Psoas muscle (tissue), 7 donors: ENCODE measurements at regions not wholly inside any gene's neighbourhood (a gene's known extent, or its start where the extent isn't known, plus 50 kb on each side); places are given as distances from the start of the nearest gene placed in this dataset.
"Not testable (repeated sequence)": the region's sequence is repeated elsewhere in the genome, so short reads cannot be mapped to it uniquely, and the experiment has no call there.

Source experiments
- ATAC-seq, 4 donors: fragments of 200-7000 bp; cut with Tn5 transposase; one replicate each; pipeline ENCODE4 v1.9.1; 2020; ENCODE audit warnings: moderate library complexity in 3 of 4, mild to moderate bottlenecking in 2 of 4
- DNase-seq, 2 donors: peaks; one replicate each; pipeline ENCODE4 v3.0.0-alpha.2; 2020
- H3K27ac ChIP-seq: fragments of 200-600 bp; one replicate; pipeline ENCODE4 v1.8.0; 2022
- H3K27me3 ChIP-seq, 3 donors: fragments of 200-600 bp in 1 of 3; one replicate each; pipeline versions ENCODE4 v1.6.1 to v1.8.0; 2013 to 2022; ENCODE audit warnings: low read length in 2 of 3, mild to moderate bottlenecking in 2 of 3, moderate library complexity in 1 of 3; ENCODE audit not compliant: insufficient read depth in 3 of 3
- H3K36me3 ChIP-seq, 2 donors: fragments of 200-600 bp in 1 of 2; one replicate each; pipeline versions ENCODE4 v1.6.1 to v1.8.0; 2013 to 2022; ENCODE audit warnings: low read depth in 1 of 2, mild to moderate bottlenecking in 1 of 2, moderate library complexity in 1 of 2; ENCODE audit not compliant: insufficient read depth in 1 of 2
- H3K4me1 ChIP-seq: fragments of 200-600 bp; one replicate; pipeline ENCODE4 v1.8.0; 2022
- H3K4me3 ChIP-seq: fragments of 200-600 bp; one replicate; pipeline ENCODE4 v1.8.0; 2022; ENCODE audit warnings: mild to moderate bottlenecking
- H3K9me3 ChIP-seq: fragments of 200-600 bp; one replicate; pipeline ENCODE4 v1.8.0; 2022
- CTCF ChIP-seq: fragments of 200-600 bp; IDR thresholded peaks from one replicate; pipeline ENCODE4 v1.8.0; 2022; ENCODE audit warnings: antibody characterized with exemption
- WGBS, 3 donors: extraction: QIAGEN DNeasy Blood & Tissue Kit; methylation state at CpG; one replicate each; pipeline versions ENCODE4 v1.1.6 to v1.1.7; 2013; 5-methylcytosine and 5-hydroxymethylcytosine counted together
- intact Hi-C, 2 donors: fragments of 100-400 bp; cut with DNase I; formaldehyde crosslinking; loops; one replicate each; pipeline versions ENCODE4 v1.11.0 to v1.14.2; 2022
- donor health status: healthy with polysubstance abuse.
- donor health status: DM: no; HTN: no; CAD: no; lungs with moderate emphysema.
- donor health status: Bipolar disorder and iron deficiency.
- donor health status: healthy.
- donor health status: DM: yes; HTN: yes; CAD: no.
- donor health status: DM: no; HTN: no; CAD: no.
- donor health status: DM: yes; HTN: yes; CAD: no.

GRCh38 chr6:144482142-144482541 is 197.0 kb downstream of the UTRN start:
- ATAC-seq (peak; percentile 27 to 57 (median 54)), DNase-seq (peak; percentile 74 to 83)
- Histone ChIP-seq H3K27me3 (no peaks in the 10 kb centered on the region), H3K27ac (no peak overlapping the region), H3K9me3 (no peaks in the 10 kb centered on the region), H3K4me3 (no peak overlapping the region), H3K36me3 (peaks cover 3 to 39% of the 10 kb centered on the region in 2 donors), H3K4me1 (peaks cover 32% of the 10 kb centered on the region)
- peak; percentile 60 for TF ChIP-seq CTCF
- 3 to 13% (median 4%) methylated on average over 4 of the region's 4 CpGs for WGBS, 3 donors
- intact Hi-C loops: loop anchor here (1.0 to 10.0 kb wide), 3 partner anchors 266 to 377 kb away; no protein-coding TSS in a partner anchor

DNA sequence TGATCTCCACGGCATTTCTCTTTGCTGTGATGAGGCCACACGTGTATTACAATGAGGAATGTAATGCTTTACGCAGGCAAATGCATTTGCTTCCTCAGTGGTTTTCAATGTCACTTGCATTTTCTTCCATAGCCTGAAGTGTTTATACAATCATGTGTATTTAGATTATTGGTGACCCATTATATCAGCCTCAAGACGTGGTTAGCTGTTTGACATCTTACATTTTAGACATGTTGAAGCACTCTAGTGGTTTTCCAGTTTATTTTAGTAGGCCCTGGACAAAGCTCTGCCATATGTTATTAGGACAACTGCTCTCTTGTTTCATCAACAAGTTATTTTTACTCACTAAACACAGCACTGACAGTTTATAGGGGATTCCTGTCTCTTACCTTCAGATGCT is 200.4 kb downstream of the UTRN start:
- ATAC-seq (peak in 2 of 4 donors; percentile 36 to 47), DNase-seq (no peak)
- H3K27ac ChIP-seq: no peak overlapping the region
- 75 to 84% (median 80%) methylated on average over 4 of the region's 4 CpGs for whole genome bisulfite sequencing, 3 donors
- no peak for TF ChIP-seq CTCF
- no peak overlapping the region for H3K4me3 ChIP-seq
- H3K4me1 ChIP-seq: peaks cover 5% of the 10 kb centered on the region
- intact Hi-C loops: loop anchor here in 1 of 2 donors (10.0 kb wide), 1 partner anchor 381 kb away; no protein-coding TSS in a partner anchor
- no peaks in the 10 kb centered on the region for H3K27me3 ChIP-seq
- H3K36me3 ChIP-seq: peaks cover 5 to 66% of the 10 kb centered on the region in 2 donors
- no peaks in the 10 kb centered on the region for H3K9me3 ChIP-seq

DNA sequence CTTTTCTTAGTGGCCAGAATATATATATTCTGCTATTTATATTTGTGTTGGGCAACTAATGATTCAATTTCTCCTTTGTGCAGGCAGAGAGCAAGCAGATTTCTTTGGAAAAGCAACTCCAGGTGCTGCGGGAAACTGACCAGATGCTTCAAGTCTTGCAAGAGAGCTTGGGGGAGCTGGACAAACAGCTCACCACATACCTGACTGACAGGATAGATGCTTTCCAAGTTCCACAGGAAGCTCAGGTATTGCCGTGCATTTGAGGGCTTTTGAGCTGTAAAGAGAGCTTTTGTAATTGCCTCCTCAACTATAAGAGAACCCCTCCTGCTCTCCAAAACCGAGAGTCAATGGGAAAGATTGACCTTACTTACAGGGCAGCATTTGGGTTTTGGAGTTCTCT is 203.5 kb downstream of the UTRN start:
- WGBS, 3 donors: 91 to 95% (median 91%) methylated on average over 3 of the region's 3 CpGs
- ATAC-seq (no peak), DNase-seq (no peak)
- no peak for TF ChIP-seq CTCF
- H3K4me1 ChIP-seq: peaks cover 5% of the 10 kb centered on the region
- peaks cover 9 to 92% of the 10 kb centered on the region in 2 donors for H3K36me3 ChIP-seq
- H3K27me3 ChIP-seq: no peaks in the 10 kb centered on the region
- no peak overlapping the region for H3K4me3 ChIP-seq
- H3K27ac ChIP-seq: no peak overlapping the region
- no peaks in the 10 kb centered on the region for H3K9me3 ChIP-seq
- intact Hi-C loops: loop anchor here in 1 of 2 donors (10.0 kb wide), 1 partner anchor 384 kb away; no protein-coding TSS in a partner anchor

DNA sequence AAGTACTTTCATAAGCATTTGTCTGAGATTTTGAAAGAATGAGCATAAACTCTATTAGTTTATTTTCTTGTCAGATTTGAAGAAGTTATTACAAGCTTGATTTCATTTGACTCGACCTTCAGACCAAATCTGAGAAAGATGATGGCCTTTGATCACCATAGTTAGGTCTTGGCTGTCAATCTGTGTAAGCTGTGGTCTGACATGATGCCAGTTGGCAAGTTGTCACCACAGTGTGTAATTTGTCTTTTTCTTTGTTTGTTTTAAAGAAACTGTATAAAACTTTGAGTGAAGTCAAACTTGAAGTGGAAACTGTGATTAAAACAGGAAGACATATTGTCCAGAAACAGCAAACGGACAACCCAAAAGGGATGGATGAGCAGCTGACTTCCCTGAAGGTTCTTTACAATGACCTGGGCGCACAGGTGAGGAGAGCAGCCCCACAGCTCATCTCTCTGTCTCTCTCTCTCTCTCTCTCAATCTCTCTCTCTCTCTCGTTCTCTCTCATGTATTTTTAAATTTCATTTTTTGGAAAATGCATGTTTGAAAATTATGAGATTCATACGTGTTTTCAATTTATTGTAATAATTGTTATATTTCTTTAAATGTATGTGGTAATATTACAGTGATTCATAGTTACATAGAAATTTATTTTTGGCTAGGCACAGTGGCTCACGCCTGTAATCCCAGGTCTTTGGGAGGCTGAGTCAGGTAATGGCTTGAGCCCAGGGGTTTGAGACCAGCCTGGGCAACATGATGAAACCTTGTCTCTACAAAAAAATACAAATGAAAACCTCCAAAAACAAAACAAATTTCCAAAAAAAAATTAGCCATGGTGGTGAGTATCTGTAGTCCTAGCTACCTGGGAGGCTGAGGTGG is 208.1 kb downstream of the UTRN start:
- WGBS, 3 donors: 81 to 87% (median 86%) methylated on average over 6 of the region's 6 CpGs

GRCh38 chr6:144495076-144495475 is 209.9 kb downstream of the UTRN start:
- H3K27me3 ChIP-seq, intact Hi-C loops, H3K4me3 ChIP-seq, DNase-seq, H3K27ac ChIP-seq, ATAC-seq, H3K9me3 ChIP-seq, H3K4me1 ChIP-seq: not testable (repeated sequence)
- H3K36me3 ChIP-seq: peaks cover 4 to 84% of the 10 kb centered on the region in 2 donors
- WGBS, 3 donors: 98 to 99% (median 98%) methylated on average over 19 to 22 of the region's 22 CpGs

More for the DNA sequence above, 208.1 kb downstream of the UTRN start:
- intact Hi-C loops: no loop called here
- ATAC-seq (peak in 1 of 4 donors; percentile 90), DNase-seq (no peak)
- H3K36me3 ChIP-seq: peaks cover 6 to 84% of the 10 kb centered on the region in 2 donors
- no peak overlapping the region for H3K27ac ChIP-seq
- no peak overlapping the region for H3K4me3 ChIP-seq
- no peaks in the 10 kb centered on the region for H3K27me3 ChIP-seq
- no peaks in the 10 kb centered on the region for H3K4me1 ChIP-seq
- no peaks in the 10 kb centered on the region for H3K9me3 ChIP-seq
- no peak for TF ChIP-seq CTCF
